ENCODE measurements at regions not wholly inside any gene's neighbourhood (a gene's known extent, or its start where the extent isn't known, plus 50 kb on each side); places are given as distances from the start of the nearest gene placed in this dataset.

GRCh38 chr10:121405096-121405495, 193.1 kb downstream of the FGFR2 start:
- CTCF ChIA-PET: interaction anchor here (0.9 to 1.7 kb wide), 2 partner anchors 9 to 462 kb away, joined by 4 read pairs; no protein-coding TSS in a partner anchor
- Histone ChIP-seq H3K9me3 (no peaks in the 10 kb centered on the region), H3K27me3 (ENCODE audit: insufficient read depth) (no peaks in the 10 kb centered on the region), H2AFZ (ENCODE audit: low read depth) (no peak overlapping the region), H3K79me2 (ENCODE audit: insufficient read depth) (no peaks in the 10 kb centered on the region), H3K27ac (ENCODE audit: low read depth in 2 of 2, low read length in 1 of 2) (no peak overlapping the region), H3K4me1 (ENCODE audit: control insufficient read depth in 1 of 2, insufficient read depth in 2 of 2, low read depth in 1 of 2, low read length in 1 of 2) (no peaks in the 10 kb centered on the region), H3K9ac (no peak overlapping the region), H3K4me3 (ENCODE audit: low read depth in 2 of 2, low read length in 1 of 2) (no peak overlapping the region), H4K20me1 (ENCODE audit: insufficient read depth) (no peaks in the 10 kb centered on the region), H3F3A (replicated peaks; ENCODE audit: insufficient read depth) (no peaks in the 10 kb centered on the region), H3K4me2 (no peak overlapping the region), H3K36me3 (replicated peaks in 1 of 2; ENCODE audit: control insufficient read depth in 1 of 2, insufficient read depth in 2 of 2, low read length in 1 of 2) (no peaks in the 10 kb centered on the region), H3K9me2 (no peaks in the 10 kb centered on the region)
- TF ChIP-seq RAD21 (IDR thresholded peaks at IDR 0.05; ENCODE audit: low read length) (no peak), EP300 (IDR thresholded peaks at IDR 0.05; ENCODE audit: borderline replicate concordance in 1 of 2, low read depth in 1 of 2, low read length in 1 of 2) (no peak), POLR2AphosphoS5 (IDR thresholded peaks at IDR 0.05; ENCODE audit: low read depth, low read length) (no peak), PBX3 (IDR thresholded peaks at IDR 0.05) (no peak), ZBTB33 (IDR thresholded peaks at IDR 0.05; ENCODE audit: borderline replicate concordance, low read depth) (no peak), JUND (IDR thresholded peaks at IDR 0.05) (no peak)
- 8% methylated on average over 2 of the region's 3 CpGs for WGBS (ENCODE audit: low lambda C conversion rate)
- no peak for DNase-seq
- POLR2A ChIA-PET: no interaction called here

- no peak overlapping the region for H2AFZ ChIP-seq (ENCODE audit: low read depth)
- H3K4me3 ChIP-seq (ENCODE audit: low read depth in 2 of 2, low read length in 1 of 2): no peak overlapping the region
- H3K4me1 ChIP-seq (ENCODE audit: control insufficient read depth in 1 of 2, insufficient read depth in 2 of 2, low read depth in 1 of 2, low read length in 1 of 2): no peaks in the 10 kb centered on the region
- ChIA-PET CTCF (interaction anchor here (1.7 kb wide), 1 partner anchor 462 kb away, joined by 4 read pairs; no protein-coding TSS in a partner anchor), POLR2A (no interaction called here)
- 30% methylated on average over 2 of the region's 2 CpGs for whole genome bisulfite sequencing (ENCODE audit: low lambda C conversion rate)
- H3K36me3 ChIP-seq (replicated peaks in 1 of 2; ENCODE audit: control insufficient read depth in 1 of 2, insufficient read depth in 2 of 2, low read length in 1 of 2): no peaks in the 10 kb centered on the region
- no peak overlapping the region for H3K27ac ChIP-seq (ENCODE audit: low read depth in 2 of 2, low read length in 1 of 2)
- TF ChIP-seq RFX5 (IDR thresholded peaks at IDR 0.05; ENCODE audit: low read length) (no peak), JUND (IDR thresholded peaks at IDR 0.05) (no peak), MXI1 (IDR thresholded peaks at IDR 0.05; ENCODE audit: low read depth, low read length) (no peak), RAD21 (IDR thresholded peaks at IDR 0.05; ENCODE audit: low read length) (no peak), GATA2 (CRISPR knock-in tag; IDR thresholded peaks at IDR 0.05) (no peak), CTCF (IDR thresholded peaks at IDR 0.05) (no peak), RXRA (IDR thresholded peaks at IDR 0.05; ENCODE audit: borderline replicate concordance, low read depth) (no peak)
- H3K9ac ChIP-seq: no peak overlapping the region
- H3F3A ChIP-seq (replicated peaks; ENCODE audit: insufficient read depth): no peaks in the 10 kb centered on the region
- no peaks in the 10 kb centered on the region for H4K20me1 ChIP-seq (ENCODE audit: insufficient read depth)
- H3K9me3 ChIP-seq: no peaks in the 10 kb centered on the region
- no peaks in the 10 kb centered on the region for H3K9me2 ChIP-seq
- no peaks in the 10 kb centered on the region for H3K27me3 ChIP-seq (ENCODE audit: insufficient read depth)
- no peak overlapping the region for H3K4me2 ChIP-seq
- DNase-seq: no peak
- H3K79me2 ChIP-seq (ENCODE audit: insufficient read depth): no peaks in the 10 kb centered on the region
Measured at GRCh38 chr10:121405549-121405948, 192.7 kb downstream of the FGFR2 start.

Data from SK-N-SH (cell line).